GM13976 (cell line): ENCODE measurements at regions not wholly inside any gene's neighbourhood (a gene's known extent, or its start where the extent isn't known, plus 50 kb on each side); places are given as distances from the start of the nearest gene placed in this dataset.
"Not testable (repeated sequence)": the region's sequence is repeated elsewhere in the genome, so short reads cannot be mapped to it uniquely, and the experiment has no call there.

ENCODE experiments used
- DNase-seq: peaks from one replicate; pipeline ENCODE4 v3.0.0; 2012; ENCODE audit warnings: low spot score
- in situ Hi-C: fragments of 300-500 bp; cut with MboI; formaldehyde crosslinking; loops from one replicate; pipeline ENCODE4 v1.12.0; 2022; ENCODE audit warnings: low sequenced_read_pairs, mixed read lengths, inconsistent platforms; ENCODE audit not compliant: unreplicated experiment
- TF ChIP-seq, protein P1 (sequence below): IDR thresholded peaks from 2 replicates; pipeline ENCODE4 v1.5.1; 2012; ENCODE audit warnings: borderline replicate concordance, mild to moderate bottlenecking; ENCODE audit not compliant: insufficient read depth; ENCODE audit errors: extremely low read depth, missing control alignments, control extremely low read depth

DNA sequence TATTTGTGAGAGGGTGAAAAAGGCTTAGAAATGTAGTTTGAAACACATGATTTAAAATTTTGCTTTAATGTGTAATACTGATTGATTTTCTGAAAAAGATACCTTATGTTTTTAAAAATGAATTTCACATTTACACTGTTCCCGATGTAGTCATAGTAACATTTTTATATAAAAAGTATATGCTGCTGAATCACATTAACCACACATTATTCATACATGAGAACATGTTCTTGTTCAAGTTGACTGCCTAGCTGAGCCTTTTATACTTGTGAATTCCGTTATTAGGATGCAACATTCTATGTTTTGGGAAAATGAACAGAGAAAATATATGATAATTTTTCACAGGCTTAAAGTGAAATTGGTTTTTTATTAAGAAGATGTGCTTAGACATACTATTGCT, 461.1 kb upstream of the NUDT12 start:
- no peak for DNase-seq
- in situ Hi-C loops, result no loop called here
- TF ChIP-seq, protein P1, sequence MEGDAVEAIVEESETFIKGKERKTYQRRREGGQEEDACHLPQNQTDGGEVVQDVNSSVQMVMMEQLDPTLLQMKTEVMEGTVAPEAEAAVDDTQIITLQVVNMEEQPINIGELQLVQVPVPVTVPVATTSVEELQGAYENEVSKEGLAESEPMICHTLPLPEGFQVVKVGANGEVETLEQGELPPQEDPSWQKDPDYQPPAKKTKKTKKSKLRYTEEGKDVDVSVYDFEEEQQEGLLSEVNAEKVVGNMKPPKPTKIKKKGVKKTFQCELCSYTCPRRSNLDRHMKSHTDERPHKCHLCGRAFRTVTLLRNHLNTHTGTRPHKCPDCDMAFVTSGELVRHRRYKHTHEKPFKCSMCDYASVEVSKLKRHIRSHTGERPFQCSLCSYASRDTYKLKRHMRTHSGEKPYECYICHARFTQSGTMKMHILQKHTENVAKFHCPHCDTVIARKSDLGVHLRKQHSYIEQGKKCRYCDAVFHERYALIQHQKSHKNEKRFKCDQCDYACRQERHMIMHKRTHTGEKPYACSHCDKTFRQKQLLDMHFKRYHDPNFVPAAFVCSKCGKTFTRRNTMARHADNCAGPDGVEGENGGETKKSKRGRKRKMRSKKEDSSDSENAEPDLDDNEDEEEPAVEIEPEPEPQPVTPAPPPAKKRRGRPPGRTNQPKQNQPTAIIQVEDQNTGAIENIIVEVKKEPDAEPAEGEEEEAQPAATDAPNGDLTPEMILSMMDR, result no peak

DNA sequence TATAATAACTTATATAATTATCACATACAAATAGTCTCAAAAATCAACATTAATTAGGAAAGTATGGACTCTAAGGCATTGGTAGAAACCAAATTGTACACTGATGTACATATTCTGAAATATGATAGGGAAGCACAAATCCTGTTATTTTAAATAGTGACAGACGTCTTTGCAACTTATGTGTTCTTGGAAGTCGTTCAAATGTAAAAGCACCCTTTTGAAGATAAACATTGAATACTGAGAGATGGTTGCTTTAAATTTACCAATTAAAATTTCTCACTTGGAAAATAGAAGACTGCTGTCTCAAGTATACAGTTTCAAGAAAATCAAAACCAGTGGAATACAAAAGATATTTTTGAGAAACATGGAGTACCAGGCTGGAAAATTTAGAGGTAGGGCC, 457.4 kb upstream of the NUDT12 start:
- TF ChIP-seq, protein P1, result no peak
- in situ Hi-C loops, result no loop called here
- no peak for DNase-seq

DNA sequence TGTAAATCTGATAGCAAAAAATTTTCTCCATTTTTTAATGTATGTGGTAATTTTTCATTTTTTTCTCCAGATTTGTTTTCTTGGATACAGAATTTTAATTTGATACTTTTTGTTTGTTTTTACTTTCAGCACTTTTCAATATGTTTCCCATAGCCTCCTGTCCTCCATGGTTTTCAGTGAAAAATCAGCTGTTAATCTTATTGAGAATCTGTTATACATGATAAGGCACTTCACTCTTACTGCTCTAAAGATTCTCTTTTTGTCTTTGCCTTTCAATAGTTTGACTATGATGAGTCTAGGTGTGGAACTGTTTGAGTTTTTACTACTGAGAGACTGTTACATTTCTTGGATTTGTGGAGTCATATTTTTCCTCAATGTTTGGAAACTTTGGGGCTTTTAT, 455.7 kb upstream of the NUDT12 start:
- in situ Hi-C loops, result no loop called here
- no peak for DNase-seq
- TF ChIP-seq, protein P1, result no peak

- no peak for DNase-seq
- in situ Hi-C loops, result no loop called here
- TF ChIP-seq, protein P1, result no peak
These were observed 454.1 kb upstream of the NUDT12 start for GRCh38 chr5:104016646-104017045.

GRCh38 chr5:104015765-104016164, 453.2 kb upstream of the NUDT12 start:
- in situ Hi-C loops, result no loop called here
- no peak for DNase-seq
- TF ChIP-seq, protein P1, result no peak

DNA sequence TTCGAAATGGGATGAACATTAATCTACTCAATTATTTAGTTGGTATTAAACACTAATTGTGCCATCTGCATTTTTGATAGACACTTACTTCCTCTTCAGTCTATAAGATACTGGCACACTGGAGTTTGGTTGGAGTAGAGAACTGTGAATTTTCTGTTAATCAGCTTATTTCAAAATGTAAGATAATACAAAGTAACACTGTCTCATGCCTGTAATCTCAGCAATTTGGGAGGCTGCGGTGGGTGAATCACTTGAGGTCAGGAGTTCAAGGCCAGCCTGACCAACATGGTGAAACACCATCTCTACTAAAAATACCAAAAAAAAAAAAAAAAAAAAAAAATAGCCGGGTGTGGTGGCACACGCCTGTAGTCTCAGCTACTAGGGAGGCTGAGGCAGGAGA, 440.2 kb upstream of the NUDT12 start:
- in situ Hi-C loops, DNase-seq: not testable (repeated sequence)

GRCh38 chr5:104001136-104001535, 438.5 kb upstream of the NUDT12 start:
- in situ Hi-C loops, result no loop called here
- TF ChIP-seq, protein P1, result no peak
- no peak for DNase-seq

DNA sequence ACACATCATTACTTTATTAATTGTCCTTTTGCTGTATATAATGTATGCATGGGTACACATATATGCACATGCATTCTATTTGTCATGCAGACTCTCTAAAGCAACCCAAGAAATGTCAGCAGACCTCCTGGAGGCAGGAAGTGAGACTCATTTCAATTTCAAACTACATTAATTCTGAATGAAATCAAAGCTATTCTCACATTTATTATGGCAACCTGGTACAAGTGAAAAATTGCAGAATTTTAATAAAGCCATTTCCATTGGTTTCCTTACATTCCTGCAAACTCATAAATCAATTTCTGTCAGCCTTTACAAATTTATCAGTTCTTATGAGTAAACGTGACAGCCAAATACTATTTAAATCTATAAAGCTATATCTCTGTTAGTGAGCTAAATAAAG, 430.4 kb upstream of the NUDT12 start:
- TF ChIP-seq, protein P1, result no peak
- in situ Hi-C loops, result no loop called here
- no peak for DNase-seq
